Ovary (tissue), 7 donors: ENCODE measurements at regions not wholly inside any gene's neighbourhood (a gene's known extent, or its start where the extent isn't known, plus 50 kb on each side); places are given as distances from the start of the nearest gene placed in this dataset.
A peak's percentile ranks its signal among the peaks of the same experiment; 100 is the strongest.

Source experiments
- DNase-seq, 5 donors: peaks; one replicate each; pipeline ENCODE4 v3.0.0-alpha.2; 2019 to 2020
- H3K27ac ChIP-seq, 2 donors: fragments of 200-600 bp; one replicate each; pipeline versions ENCODE4 v1.5.1 to v1.8.0; 2019 to 2022
- H3K27me3 ChIP-seq: fragments of 200-600 bp; one replicate; pipeline ENCODE4 v1.8.0; 2022
- H3K36me3 ChIP-seq: fragments of 200-600 bp; sonication (generic); one replicate; pipeline ENCODE4 v1.5.1; 2019
- H3K4me1 ChIP-seq: one replicate; pipeline ENCODE4 v1.8.1; 2013; ENCODE audit warnings: mild to moderate bottlenecking, moderate library complexity; ENCODE audit not compliant: insufficient read depth
- H3K4me3 ChIP-seq: fragments of 200-600 bp; sonication (generic); one replicate; pipeline ENCODE4 v1.5.1; 2017
- H3K9me3 ChIP-seq, 2 donors: fragments of 200-600 bp in 1 of 2; sonication (generic) in 1 of 2; one replicate each; pipeline versions ENCODE4 v1.5.1 to v1.8.1; 2013 to 2019; ENCODE audit warnings: mild to moderate bottlenecking in 1 of 2, moderate library complexity in 1 of 2
- CTCF ChIP-seq, 3 donors: fragments of 450-650 bp in 2 of 3; fragments of 200-600 bp in 1 of 3; IDR thresholded peaks; one replicate each; pipeline versions ENCODE4 v1.5.1 to v1.8.0; 2016 to 2022; ENCODE audit warnings: antibody characterized with exemption in 3 of 3, mild to moderate bottlenecking in 1 of 3
- EP300 ChIP-seq: sonication (generic); formaldehyde crosslinking; IDR thresholded peaks from one replicate; pipeline ENCODE4 v1.6.1; 2017; ENCODE audit warnings: antibody characterized with exemption
- POLR2A ChIP-seq: fragments of 450-650 bp; IDR thresholded peaks from one replicate; pipeline ENCODE4 v1.6.1; 2017; ENCODE audit warnings: antibody characterized with exemption, mild to moderate bottlenecking, moderate library complexity
- WGBS, 3 donors: extraction: QIAGEN DNeasy Blood & Tissue Kit in 1 of 3; methylation state at CpG; one replicate each; pipeline versions ENCODE4 v1.1.5 to v1.1.7; 2013 to 2017; 5-methylcytosine and 5-hydroxymethylcytosine counted together
- intact Hi-C, 4 donors: fragments of 100-400 bp; cut with DNase I; formaldehyde crosslinking; loops; one replicate each; pipeline versions ENCODE4 v1.11.0 to v1.15.1; 2022 to 2023
- donor health status: DM: no; HTN: no; CAD: no; lungs with moderate emphysema.
- donor health status: DM: no; HTN: no; CAD: no.
- donor health status: Bipolar disorder and iron deficiency.
- donor health status: DM: no; HTN: no; CAD: no.
- donor health status: DM: yes; HTN: yes; CAD: no.

- no peak for TF ChIP-seq POLR2A
- no peak for TF ChIP-seq CTCF (IDR thresholded peaks at IDR 0.05)
- no peak for TF ChIP-seq EP300
- Histone ChIP-seq H3K27ac (no peak overlapping the region), H3K9me3 (no peaks in the 10 kb centered on the region), H3K36me3 (no peaks in the 10 kb centered on the region), H3K4me1 (no peaks in the 10 kb centered on the region), H3K27me3 (no peaks in the 10 kb centered on the region), H3K4me3 (no peak overlapping the region)
- DNase-seq = no peak
- intact Hi-C loops = no loop called here
- 88 to 97% (median 94%) methylated on average over 1 of the region's 1 CpG for WGBS, 3 donors
Measured at GRCh38 chr3:8406479-8406878, 95.1 kb upstream of the LMCD1 start.

- H3K9me3 ChIP-seq = no peaks in the 10 kb centered on the region
- TF ChIP-seq POLR2A (no peak), CTCF (IDR thresholded peaks at IDR 0.05) (no peak), EP300 (no peak)
- H3K27me3 ChIP-seq = no peaks in the 10 kb centered on the region
- no peaks in the 10 kb centered on the region for H3K36me3 ChIP-seq
- WGBS, 3 donors = 83 to 85% (median 84%) methylated on average over 7 of the region's 7 CpGs
- no peak overlapping the region for H3K4me3 ChIP-seq
- intact Hi-C loops = no loop called here
- no peak overlapping the region for H3K27ac ChIP-seq
- no peak for DNase-seq
- no peaks in the 10 kb centered on the region for H3K4me1 ChIP-seq
Measured at GRCh38 chr3:8413337-8413926, 88.2 kb upstream of the LMCD1 start.

GRCh38 chr3:8416965-8417364, 84.7 kb upstream of the LMCD1 start:
- peak in 1 of 5 donors; percentile 23 for DNase-seq
- intact Hi-C loops = no loop called here
- WGBS, 3 donors = 66 to 73% (median 73%) methylated on average over 4 of the region's 4 CpGs
- H3K27ac ChIP-seq = no peak overlapping the region
- TF ChIP-seq EP300 (no peak), CTCF (IDR thresholded peaks at IDR 0.05) (no peak), POLR2A (no peak)
- no peaks in the 10 kb centered on the region for H3K36me3 ChIP-seq
- H3K9me3 ChIP-seq = no peaks in the 10 kb centered on the region
- H3K4me1 ChIP-seq = no peaks in the 10 kb centered on the region
- no peaks in the 10 kb centered on the region for H3K27me3 ChIP-seq
- no peak overlapping the region for H3K4me3 ChIP-seq

GRCh38 chr3:8420612-8421011, 81.0 kb upstream of the LMCD1 start:
- Histone ChIP-seq H3K4me3 (no peak overlapping the region), H3K36me3 (no peaks in the 10 kb centered on the region), H3K27ac (no peak overlapping the region), H3K27me3 (no peaks in the 10 kb centered on the region), H3K4me1 (no peaks in the 10 kb centered on the region), H3K9me3 (no peaks in the 10 kb centered on the region)
- WGBS, 3 donors = 96 to 99% (median 96%) methylated on average over 2 of the region's 2 CpGs
- no peak for TF ChIP-seq CTCF (IDR thresholded peaks at IDR 0.05)
- TF ChIP-seq EP300 = no peak
- TF ChIP-seq POLR2A = no peak
- intact Hi-C loops = no loop called here
- no peak for DNase-seq
